GOT3 (cell line): ENCODE measurements at regions not wholly inside any gene's neighbourhood (a gene's known extent, or its start where the extent isn't known, plus 50 kb on each side); places are given as distances from the start of the nearest gene placed in this dataset.

ENCODE experiments used
- DNase-seq: peaks from one replicate; lab custom pipeline; 2025; ENCODE audit warnings: mixed read lengths; lab: John Stamatoyannopoulos, UW

DNA sequence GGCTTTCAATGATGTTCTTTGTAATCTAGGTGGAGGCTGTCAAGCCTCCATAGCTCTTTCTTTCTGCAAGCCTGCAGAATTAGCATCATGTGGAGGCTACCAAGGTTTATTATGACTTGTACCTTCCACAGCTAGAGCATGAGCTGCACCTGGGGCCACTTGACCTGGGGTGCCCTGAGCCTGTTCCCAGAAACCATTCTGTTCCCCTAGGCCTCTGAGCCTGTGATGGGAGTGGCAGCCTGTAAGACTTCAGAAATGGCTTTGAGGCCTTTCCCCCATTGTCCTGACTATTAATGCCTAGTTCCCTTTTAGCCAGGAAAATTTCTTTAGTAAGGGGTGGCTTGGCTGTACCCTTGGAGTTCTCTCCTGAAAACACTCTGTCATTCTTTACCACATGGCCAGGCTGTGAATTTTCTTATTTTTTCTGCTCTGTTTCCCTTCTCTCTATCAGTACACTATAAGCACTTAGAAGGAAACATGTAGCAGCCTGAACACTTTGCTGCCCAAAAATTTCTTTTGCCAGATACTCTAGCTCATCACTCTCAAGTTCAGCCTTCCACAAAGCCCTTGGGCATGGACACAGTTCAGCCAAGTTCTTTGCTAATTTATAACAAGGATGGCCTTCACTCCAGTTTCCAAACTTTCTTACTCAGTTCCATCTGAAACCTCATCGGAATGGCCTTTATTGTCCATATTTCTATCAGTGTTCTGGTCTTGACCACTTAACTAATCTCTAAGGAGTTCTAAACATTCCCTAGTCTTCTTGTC lies 61.4 kb upstream of the NR3C1 start:
- DNase-seq, result no peak

DNA sequence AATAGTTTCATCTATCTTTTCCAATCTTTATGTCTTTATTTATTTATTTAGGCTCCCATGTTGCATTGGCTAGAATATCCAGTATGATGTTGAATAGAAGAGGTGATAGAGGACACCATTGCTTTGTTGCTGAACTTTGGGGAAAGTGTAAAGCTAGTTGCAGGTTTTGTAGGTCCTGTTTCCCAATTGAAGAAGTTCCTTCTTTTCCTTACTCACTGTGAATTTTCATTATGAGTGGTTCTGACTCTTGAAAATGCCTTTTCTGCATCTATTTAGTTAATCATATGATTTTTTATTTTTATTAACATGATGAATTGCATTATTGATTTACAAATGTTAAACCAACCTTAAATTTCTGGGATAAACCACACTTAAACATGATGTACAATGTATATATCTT lies 58.9 kb upstream of the NR3C1 start:
- no peak for DNase-seq

DNA sequence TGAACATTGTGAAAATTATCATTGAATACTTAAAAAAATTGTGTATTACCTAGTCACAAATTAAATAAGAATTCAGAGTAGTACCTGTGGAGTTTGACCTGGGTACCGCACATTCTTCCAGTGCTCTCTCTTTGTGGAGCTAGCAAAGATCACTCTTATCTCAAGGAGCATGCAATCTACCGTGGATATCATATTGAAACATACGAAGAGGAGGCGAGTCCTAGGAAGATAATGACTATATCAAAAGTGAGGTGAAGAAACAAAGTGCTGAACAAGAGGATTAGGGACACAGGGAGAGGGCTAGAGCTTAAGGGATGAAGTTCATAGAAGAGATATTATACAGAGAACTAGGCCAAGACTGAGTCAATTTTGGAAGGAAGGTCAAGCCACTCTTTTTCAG lies 55.9 kb upstream of the NR3C1 start:
- no peak for DNase-seq

GRCh38 chr5:143456952-143457547 lies 53.6 kb upstream of the NR3C1 start:
- DNase-seq, result no peak

DNA sequence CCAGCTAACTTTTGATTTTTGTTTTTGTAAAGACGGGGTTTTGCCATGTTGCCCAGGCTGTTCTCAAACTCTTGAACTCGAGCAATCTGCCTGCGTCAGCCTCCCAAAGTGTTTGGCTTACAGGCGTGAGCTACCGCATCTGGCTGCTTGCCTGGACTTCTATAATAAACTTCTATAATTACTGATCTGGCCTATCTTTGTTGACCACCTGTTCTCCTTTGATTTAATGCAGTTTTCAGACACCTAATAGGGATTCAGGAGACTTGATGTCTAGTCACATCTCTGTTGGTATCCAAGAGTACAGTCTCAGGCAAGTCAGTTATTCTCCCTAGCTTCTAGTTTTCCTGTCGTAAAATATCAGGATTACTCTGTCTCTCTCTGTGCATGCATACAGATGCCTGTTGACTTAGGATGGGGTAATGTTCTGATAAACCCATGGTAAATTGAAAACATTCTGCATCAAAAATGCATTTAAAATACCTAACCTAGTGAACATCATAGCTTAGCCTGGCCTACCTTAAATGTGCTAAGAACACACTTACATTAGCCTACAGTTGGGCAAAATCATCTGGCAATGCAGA lies 51.5 kb upstream of the NR3C1 start:
- DNase-seq, result no peak

- no peak for DNase-seq
These were observed 50.2 kb upstream of the NR3C1 start for GRCh38 chr5:143453720-143454119.
